ENCODE measurements at regions not wholly inside any gene's neighbourhood (a gene's known extent, or its start where the extent isn't known, plus 50 kb on each side); places are given as distances from the start of the nearest gene placed in this dataset.

- TF ChIP-seq POLR2AphosphoS5 (IDR thresholded peaks at IDR 0.05; ENCODE audit: low read depth, low read length) (no peak), POLR2A (IDR thresholded peaks at IDR 0.05; ENCODE audit: low read depth, low read length) (no peak), TAF1 (IDR thresholded peaks at IDR 0.05; ENCODE audit: low read depth, low read length) (no peak), POU2F2 (IDR thresholded peaks at IDR 0.05; ENCODE audit: low read depth, low read length) (no peak)
Measured at GRCh38 chr22:47230741-47231140, 468.3 kb downstream of the TBC1D22A start.

Data from GM12891 (cell line).